CD4-positive, alpha-beta T cell treated with Interleukin-17A for 1 hour (primary cell): ENCODE measurements at regions not wholly inside any gene's neighbourhood (a gene's known extent, or its start where the extent isn't known, plus 50 kb on each side); places are given as distances from the start of the nearest gene placed in this dataset.
"Not testable (repeated sequence)": the region's sequence is repeated elsewhere in the genome, so short reads cannot be mapped to it uniquely, and the experiment has no call there.

Experiments
- DNase-seq: peaks from one replicate; pipeline ENCODE4 v3.0.0-alpha.2; 2020

DNA sequence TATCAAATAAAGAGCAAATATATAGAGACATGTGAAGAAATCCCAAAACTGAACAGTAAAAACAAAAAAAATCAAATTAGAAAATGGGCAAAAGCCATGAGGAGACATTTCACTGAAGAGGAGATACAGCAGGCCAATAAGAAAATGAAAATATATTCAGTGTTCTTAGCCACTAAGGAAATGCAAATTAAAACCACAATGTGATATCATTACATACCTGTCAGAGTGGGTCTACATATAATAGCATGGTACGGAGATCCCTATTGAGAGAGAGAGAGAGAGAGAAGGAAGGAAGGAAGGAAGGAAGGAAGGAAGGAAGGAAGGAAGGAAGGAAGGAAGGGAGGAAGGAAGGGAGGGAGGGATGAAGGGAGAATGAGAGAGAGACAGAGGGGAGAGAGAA, 707.0 kb upstream of the ACTRT1 start:
- no peak for DNase-seq

DNA sequence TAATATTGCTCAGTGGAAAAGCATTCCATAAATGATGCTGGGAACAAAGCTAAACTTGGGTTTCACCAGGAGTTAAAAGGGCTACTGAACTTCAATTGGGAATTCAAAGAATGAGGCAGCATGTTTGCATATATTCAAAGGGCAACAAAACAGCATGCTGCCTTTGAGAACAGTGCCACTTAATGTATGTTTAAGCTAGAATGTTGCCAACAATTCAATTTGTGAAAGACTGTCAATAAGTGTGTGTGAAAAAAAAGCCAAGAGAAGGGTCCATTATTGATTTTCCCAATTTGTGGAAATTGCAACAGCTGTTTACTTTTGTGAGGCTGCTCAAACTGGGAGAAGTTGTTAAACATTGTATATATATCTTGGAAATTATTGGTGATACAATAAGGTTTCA, 701.9 kb upstream of the ACTRT1 start:
- DNase-seq, result no peak

- no peak for DNase-seq
These were observed 687.3 kb upstream of the ACTRT1 start for GRCh38 chrX:128739539-128739938.

DNA sequence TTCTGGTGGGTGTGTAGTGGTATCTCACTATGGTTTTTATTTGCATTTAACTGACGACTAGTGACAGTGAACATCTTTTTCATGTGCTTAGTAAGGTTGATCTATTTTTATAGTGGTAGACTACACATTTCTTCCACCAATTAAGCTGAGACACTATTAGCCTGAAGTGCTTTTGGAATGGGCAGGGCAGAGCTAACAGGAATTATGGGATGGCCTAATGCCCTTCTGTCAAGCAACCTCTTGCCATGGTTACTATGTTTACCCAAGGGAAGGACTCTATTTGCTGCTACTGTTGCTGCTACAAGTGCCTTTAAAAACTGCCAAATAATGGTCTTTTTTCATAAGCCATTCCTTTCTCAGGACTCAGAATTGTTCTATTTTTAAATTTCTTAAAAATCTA, 676.7 kb upstream of the ACTRT1 start:
- no peak for DNase-seq

DNA sequence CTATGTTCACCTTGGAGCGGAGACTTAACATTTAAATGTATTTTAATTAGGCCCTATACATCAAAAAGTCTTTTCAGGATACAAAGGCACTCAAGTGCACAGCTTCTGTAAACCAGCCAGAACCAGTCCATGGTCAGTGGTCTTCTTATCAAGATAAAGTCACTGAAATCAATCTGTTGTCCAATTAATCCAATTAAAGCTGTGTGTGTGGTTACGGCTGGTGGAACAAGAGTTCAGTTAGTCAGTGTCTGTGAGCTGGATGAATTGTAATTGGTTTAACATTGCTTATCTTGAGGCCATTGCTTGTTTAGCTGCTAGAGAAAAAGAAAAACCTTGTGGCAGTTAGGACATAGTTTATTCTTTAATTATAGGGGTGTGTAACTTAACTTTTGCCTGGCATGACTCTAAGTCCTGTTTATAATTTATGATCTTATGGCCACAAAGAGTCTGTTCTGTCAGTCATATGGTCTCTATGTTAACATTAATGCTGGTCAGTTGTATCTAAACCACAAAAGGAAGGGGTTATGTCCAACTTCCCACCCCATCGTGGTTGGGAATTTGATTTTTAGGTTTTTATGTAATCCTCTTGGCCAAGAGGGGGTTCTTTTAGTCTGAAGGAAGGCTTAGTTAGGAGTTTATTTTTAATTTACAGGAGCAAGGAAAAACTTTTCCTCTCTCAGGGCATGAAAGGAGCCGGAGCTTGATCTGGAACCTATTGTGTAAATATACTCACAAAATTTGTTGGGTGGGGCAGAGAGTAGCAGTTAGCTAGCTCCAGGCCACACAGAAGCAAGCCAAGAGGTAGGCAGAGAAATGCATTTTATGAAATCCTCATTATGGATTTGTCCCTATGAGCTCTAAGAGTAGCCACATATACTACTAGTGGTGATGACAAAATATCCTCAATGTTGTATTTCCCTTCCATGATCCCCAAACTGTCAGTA, 665.7 kb upstream of the ACTRT1 start:
- DNase-seq, result no peak

DNA sequence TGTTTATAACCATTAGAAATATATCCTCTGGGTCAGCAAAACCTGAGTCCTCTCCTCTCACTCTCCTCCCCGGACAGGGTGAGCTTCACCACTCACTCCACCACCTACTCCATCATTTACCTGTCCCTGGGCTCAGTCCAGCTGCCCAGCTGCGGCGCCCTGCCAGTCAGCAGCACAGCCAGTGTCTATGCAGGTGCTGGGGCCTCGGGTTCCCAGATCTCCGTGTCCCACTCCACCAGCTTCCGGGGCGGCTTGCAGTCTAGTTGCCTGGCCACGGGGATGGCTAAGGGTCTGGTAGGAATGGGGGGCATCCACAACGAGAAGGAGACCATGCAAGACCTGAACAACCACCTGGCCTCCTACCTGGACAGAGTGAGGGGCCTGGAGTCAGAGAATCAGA, 662.2 kb upstream of the ACTRT1 start:
- no peak for DNase-seq

GRCh38 chrX:128699716-128700285, 647.6 kb upstream of the ACTRT1 start:
- DNase-seq, result no peak

DNA sequence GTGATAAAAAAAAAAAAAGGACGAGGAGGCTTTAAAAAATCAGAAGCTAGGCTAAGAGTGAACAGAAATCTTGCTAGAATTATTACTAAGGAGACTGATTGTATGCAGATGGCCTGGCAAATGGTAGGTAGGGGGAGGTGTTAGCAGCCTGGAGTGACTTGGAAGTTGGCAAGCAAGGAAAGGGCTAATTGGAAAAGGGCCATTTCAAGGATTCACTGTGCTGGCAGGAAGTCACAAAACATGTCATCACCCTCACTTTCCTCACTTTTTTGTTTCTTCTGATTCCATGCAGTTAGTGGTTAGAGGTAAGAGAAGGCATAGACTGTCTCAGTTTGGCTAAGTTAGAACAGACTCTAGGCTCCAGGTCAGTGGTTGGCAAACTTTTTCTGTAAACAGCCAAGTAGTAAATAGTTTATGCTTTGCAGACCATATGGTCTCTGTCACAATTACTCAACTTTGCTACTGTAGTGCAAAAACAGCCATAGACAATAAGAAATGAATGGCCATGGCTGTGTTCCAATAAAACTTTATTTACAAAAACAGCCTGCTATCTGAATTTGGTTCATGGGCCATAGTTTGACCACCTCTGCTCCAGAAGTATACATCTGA, 646.5 kb upstream of the ACTRT1 start:
- DNase-seq, result no peak

DNA sequence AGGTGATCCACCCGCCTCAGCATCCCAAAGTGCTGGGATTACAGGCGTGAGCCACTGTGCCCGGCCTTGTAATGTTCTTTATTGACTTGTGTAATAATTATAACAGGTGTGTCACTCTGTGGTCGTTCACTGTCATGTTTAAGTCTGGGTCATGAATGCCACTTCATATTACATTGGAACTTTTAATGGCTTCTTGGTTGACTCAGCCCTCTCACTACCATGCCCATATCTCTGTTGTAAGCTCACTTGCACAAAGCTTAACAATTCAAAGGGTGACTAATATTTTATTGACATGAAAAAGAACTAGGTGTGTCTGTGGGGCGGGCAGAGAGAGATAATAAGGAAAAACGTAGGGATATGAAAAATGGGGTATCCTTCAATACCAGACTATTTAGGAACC, 639.7 kb upstream of the ACTRT1 start:
- no peak for DNase-seq

DNA sequence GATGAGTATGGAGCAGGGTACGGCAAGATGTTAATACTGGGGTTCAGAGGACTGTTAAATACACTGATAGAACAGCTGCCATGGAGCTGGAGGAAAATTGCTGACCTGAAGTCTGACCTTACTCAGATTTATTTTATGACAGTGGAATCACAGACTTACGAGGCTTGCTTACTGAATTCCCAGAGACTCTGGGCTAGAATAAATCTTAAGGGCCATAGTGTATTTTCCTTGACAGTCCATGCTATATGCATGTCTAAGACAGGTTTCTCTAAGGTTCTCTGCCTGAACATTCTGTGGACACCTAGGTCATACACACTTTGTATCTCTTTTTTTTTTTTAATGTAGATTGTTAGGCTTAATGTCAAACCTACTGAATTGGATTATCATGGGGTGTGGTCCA, 633.2 kb upstream of the ACTRT1 start:
- DNase-seq, result no peak

GRCh38 chrX:128676651-128677050, 624.4 kb upstream of the ACTRT1 start:
- no peak for DNase-seq

DNA sequence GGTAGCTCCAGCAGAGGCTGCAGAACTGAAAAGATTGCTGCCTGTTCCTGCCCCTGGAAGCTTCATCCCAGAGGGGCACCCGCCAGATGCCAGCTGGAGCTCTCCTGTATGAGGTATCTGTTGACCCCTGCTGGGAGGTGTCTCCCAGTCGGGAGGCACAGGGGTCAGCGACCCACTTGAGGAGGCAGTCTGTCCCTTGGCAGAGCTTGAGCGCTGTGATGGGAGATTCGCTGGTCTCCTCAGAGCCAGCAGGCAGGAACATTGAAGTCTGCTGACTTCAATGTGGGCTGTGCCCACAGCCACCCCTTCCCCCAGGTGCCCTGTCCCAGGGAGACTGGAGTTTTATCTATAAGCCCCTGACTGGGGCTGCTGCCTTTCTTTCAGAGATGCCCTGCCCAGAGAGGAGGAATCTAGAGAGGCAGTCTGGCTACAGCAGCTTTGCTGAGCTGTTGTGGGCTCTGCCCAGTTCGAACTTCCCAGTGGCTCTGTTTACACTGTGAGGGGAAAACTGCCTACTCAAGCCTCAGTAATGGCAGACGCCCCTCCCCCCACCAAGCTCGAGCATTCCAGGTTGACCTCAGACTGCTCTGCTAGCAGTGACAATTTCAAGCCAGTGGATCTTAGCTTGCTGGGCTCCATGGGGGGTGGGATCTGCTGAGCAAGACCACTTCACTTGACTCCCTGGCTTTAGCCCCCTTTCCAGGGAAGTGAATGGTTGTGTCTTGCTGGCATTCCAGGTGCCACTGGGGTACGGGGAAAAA, 622.3 kb upstream of the ACTRT1 start:
- DNase-seq, result not testable (repeated sequence)

GRCh38 chrX:128664211-128664610, 612.0 kb upstream of the ACTRT1 start:
- no peak for DNase-seq

- DNase-seq, result no peak
These were observed 601.4 kb upstream of the ACTRT1 start for GRCh38 chrX:128653524-128654060.

DNA sequence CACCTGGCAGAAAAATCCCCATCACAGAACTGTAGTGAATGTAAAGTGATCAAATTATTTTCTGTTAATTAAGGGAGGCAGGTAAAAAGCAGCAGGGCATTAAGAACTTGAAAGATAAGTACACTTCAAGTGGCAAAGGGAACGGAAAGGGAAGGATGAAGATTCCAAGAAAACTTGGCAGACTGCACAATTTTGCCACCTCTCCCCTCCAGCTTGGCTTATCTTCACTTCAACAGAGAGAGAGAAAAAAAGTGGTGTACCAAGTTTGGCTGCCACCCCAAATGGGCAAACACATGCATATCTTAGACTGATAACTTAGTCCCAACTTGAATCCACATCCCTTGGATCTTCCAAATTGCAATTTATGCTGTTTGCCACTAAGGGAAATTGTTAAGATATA, 598.1 kb upstream of the ACTRT1 start:
- DNase-seq, result no peak

- no peak for DNase-seq
These were observed 582.6 kb upstream of the ACTRT1 start for GRCh38 chrX:128634754-128635153.

GRCh38 chrX:128623361-128623760, 571.2 kb upstream of the ACTRT1 start:
- DNase-seq, result no peak

DNA sequence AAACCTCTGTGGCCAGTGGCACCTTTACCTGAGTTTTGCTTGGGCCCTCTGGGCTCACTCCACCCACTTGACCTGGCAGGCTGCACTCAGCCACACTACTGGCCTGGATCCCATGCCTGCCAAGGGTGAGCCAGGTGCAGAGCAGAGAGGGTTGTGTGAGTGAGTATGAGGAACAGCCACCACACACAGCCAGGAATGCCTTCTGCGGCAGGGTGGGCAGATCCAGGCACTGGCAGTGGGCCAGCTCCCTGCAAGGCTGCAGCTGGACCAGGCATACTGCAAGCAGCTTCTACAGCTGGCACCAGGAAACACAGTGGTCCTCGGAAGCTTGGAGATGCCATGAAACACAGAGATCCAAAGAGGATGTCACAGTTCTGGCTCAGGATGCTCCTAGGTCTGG, 570.1 kb upstream of the ACTRT1 start:
- DNase-seq, result no peak

DNA sequence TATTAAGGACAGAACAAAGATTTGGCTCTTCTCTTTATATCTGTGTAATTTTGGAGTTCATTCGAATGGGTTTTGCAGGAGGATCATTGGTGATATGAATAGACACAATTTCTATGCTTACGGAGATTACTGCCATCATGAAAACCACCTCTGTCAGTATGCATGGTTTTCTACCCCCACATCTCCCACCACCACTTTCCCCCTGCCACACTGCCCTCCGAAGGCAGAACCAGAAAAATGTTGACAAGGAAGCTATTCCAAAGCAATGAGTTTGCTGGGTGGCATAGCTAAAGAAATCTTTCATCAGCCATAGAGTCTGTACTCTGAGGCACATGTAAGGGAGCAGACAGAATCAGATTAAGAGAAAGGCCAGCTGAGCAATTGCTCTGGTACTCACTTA, 567.3 kb upstream of the ACTRT1 start:
- DNase-seq, result no peak

DNA sequence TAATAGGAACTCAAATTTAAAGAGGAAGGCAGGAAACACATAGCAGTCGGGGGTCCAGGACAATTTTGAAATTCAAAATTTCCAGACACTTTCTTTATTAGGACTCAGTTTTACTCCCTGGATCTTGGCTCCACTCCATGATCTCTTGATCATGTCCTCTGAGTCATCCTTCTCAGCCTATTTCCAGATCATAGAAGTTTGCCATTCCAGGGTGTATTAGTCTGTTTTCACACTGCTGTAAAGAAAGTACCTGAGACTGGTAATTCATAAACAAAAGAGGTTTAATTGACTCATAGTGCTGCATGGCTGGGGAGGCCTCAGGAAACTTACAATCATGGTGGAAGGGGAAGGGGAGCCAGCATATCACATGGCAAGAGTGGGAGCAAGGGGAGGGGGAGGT, 564.7 kb upstream of the ACTRT1 start:
- no peak for DNase-seq

GRCh38 chrX:128606817-128607216, 554.6 kb upstream of the ACTRT1 start:
- DNase-seq, result not testable (repeated sequence)

DNA sequence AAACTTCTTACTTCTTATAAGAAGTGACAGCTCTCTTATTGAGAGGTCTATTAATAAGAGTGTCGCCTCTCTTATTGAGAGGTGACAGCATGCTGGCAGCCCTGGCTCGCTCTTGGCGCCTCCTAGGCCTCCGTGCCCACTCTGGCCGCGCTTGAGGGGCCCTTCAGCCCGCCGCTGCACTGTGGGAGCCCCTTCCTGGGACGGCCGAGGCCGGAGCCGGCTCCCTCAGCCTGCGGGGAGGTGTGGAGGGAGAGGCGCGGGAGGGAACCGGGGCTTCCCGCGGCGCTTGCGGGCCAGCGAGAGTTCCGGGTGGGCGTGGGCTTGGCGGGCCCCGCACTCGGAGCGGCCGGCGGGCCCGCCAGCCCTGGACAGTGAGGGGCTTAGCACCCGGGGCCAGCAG, 554.2 kb upstream of the ACTRT1 start:
- not testable (repeated sequence) for DNase-seq

DNA sequence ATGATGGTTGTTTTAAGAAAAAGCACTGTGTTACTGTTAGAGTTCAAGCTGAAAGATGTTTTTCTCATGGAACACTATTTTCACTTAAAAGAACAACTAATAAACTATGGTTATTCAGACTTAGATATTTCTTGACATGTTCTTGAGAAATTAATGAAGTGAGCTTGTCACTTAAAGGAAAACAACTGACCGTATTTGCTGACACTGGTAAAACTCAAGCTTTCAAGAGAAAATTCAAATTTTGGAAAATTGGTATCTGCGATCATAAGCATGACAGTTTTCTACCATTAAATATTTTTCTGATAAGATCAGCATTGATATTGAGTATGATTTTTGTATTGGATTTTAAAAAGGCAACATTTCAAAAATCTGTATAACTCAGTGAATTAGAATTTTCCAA, 549.5 kb upstream of the ACTRT1 start:
- no peak for DNase-seq
